ENCODE measurements at regions not wholly inside any gene's neighbourhood (a gene's known extent, or its start where the extent isn't known, plus 50 kb on each side); places are given as distances from the start of the nearest gene placed in this dataset.

DNA sequence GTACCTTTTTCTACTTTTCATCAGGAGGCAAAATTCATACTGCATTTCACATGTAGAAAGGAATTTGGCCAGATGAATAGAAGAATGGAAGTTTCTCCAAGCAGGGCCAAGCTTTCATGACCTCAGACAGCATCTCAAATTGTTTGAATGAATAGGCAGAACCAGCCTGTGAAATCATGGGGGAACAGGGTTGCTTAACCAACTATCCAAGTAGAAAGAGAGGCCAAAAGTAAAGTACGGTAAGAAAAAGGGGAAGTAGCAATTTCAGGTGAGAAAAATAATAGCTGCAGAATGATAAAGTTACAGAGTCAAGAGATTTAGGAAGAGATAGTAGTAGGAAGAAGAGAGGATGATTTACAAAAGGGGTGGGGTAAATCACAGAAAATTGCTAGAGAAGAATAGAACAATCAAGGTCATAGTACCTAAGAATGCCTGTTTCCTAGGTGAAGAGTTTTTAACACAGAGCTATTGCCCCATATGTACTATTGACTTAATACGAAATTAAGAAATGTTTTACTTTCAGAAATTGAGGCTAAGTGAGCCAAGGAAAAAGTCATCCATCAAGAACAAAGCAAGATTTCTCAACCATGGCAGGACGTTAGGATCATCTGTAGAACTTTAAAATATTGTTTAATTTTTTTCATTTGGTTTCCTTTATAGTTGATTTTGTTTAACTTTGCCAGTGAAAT is 177.1 kb upstream of the TET2 start:
- DNase-seq, result no peak

DNA sequence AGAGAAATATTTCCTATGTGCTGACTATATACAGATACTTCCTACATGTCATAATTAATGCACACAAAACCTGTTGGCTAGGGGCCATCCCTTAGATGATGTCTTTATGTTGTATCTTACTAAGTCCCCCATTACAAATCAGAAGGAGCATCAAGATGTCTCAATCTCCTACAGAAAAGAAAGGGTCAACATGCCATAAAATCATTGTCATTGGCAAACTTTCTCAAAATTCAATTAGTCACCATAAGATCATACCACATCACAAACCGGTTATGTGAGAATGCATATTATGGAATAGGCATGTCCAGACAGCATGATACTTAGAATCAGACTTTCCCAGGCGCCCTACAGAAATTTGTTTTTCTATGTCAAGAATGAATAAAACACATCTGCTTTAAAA is 175.2 kb upstream of the TET2 start:
- no peak for DNase-seq

DNA sequence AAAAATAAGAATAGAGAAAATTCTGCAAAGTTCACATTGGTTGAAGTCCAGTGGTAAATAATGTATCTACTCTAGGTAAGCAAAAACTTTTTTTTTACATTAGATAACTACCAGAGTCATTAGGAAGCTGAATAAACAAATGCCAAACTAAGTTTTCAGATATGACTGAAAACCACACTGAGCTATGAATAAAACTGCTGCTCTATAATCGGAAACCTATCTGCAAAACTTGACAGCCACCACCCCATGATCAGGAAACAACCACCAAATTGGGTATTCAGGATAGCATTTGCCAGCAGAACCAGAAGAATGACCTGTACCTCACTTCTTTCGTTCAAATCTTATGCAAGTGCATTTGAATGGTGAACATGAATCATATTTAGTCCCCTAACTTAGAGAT is 173.0 kb upstream of the TET2 start:
- no peak for DNase-seq

DNA sequence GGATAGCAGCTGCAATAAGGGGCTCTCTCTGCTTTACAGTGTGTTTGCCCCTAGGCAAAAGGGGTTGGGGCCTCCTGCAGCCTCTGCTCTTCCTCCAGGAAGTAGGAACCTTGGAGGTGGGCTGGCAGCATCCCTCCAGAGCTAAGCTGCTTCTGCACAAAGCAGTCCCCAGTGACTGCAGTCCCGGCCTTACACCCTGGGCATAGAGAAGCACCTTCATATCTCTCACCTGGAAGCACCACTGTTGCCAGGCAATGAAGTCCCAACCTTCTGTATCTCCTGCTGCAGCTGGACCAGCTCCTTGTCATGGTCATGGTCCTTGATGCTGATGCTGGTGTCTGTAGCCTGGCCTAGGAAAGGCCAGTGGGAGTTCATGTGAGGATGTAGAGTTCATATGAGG is 171.1 kb upstream of the TET2 start:
- DNase-seq, result no peak

DNA sequence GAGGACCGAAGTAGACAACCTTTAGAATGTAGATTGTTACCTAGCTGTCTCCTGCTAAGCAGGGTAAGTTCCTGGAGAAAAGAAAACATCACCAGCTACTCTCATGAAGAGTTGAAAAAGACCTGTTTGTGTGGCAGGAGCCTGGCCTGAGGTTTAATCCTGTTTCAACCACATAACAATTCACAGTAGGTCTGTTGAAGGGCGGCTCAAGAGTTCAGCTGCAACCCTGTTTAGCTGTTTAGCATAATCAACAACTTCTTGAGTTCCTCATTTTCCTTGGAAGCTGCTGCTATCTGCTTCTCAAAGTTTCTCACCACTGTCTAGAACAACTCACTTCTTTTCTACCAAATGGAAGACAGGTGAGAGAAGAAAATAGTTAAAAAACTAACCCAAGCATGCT is 170.4 kb upstream of the TET2 start:
- DNase-seq, result no peak

DNA sequence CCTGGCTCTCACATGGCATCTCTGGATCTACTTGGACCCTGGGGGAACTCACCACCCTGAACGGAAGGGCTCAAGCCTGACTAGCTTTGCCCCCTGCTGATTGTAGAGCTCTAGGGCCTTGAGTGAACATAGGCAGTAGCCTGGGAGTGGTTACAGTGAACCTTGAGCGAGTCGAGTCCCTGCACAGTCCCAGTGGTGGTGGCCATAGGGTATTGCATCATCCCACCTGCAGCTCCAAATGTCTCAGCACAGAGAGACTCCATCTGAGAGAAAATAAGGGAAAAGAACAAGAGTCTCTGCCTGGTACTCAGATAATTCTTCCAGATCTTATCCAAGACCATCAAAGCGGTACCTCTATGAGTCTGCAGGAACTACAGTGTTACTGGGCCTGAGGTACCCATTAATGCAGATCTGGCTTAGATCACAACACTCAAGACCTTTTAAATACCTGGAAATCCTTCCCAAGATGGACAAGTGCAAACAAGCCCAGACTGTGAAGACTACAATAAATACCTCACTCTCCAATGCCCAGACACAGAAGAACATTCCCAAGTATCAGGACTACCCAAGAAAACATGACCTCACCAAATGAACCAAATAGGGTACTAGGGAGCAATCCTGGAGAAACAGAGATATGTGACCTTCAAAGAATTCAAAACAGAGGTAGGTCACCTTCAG is 167.5 kb upstream of the TET2 start:
- no peak for DNase-seq

DNA sequence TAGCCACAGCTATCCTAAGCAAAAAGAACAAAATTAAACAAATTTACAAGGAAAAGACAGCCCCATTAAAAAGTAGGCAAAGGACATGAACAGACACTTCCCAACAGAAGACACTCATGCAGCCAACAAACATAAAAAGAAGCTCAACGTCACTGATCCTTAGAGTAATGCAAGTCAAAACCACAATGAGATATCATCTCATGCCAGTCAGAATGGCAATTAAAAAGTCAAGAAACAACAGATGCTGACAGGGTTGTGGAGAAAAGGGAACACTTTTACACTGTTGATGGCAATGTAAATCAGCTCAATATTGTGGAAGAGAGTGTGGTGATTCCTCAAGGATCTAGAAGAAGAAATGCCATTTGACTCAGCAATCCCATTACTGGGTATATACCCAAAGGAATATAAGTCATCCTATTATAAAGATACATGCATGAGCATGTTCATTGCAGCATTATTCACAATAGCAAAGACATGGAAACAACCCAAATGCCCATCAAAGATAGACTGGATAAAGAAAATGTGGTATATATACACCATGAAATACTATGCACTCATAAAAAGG is 163.0 kb upstream of the TET2 start:
- no peak for DNase-seq

DNA sequence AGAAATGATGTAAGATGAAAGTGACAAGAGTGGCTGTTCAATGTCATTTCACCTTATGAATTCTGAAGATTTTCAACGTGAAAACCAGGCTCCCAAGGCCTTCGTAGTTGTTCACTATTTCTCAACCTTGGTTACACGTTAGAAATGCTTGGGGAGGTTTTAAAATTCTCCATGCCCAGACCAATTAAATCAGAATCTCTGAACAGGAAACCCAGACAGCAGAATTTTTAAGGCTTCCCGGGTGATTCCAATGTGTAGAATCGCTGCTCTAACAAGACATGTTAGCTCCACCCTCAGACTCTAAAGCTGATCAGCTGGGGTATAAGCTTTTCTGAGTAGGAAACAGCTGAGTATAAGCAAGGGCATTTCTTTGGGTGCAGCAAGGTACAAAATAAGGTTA is 160.4 kb upstream of the TET2 start:
- DNase-seq, result no peak

DNA sequence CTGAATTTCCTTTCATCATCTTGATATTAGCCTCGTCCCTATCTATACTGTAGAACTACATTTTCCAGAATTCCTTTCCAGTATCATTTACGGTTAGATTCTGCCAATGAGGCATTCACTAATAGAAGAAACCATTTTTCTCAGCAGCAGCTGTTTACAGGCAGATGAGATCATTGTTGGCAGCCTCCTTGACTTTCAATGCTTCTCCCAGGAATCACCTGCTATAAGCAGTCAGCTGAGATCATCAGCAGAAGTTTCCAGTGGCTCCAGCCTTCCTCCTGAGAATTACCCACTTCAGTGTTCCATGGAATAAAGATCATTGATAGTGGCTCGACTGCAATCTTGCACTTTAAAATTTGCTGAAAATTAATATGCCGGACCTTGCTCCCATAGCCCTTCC is 157.3 kb upstream of the TET2 start:
- DNase-seq, result no peak

DNA sequence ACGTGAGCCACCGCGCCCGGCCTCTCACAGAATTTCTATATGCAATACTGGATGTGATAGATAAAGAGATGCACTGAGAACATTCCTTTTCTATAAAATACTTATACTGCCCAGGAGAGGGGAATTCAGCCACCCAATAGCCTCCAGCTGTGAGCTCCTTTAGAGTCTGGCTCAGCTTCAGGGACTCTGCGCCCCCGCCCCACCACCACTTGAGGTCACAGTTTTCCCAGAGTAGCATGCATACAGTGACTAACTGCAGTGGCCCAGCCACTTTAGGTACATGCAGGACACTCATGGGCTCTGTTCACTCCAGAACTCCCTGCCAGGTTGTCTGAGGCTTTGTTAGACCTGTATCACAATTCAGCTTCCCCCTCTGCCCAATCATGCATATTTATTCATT is 144.4 kb upstream of the TET2 start:
- no peak for DNase-seq

DNA sequence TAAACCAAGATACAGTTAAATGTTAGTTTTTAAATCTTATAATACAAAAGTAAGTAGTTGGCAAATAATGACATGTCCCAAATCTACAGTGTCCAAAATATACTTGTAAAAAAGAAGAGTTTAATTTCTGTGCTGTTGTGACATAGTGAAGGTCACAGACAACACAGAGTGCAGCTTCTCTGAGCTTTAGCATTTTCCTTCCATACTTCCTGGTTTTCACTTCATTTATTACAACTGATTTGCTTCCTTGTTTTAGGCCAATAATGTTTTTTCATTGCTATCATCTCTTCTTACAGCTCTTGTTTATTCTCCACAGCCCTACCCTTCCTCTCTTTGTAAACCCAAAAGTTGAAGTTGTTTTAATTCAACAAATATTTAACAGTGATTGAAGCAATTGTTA is 132.4 kb upstream of the TET2 start:
- DNase-seq, result no peak

DNA sequence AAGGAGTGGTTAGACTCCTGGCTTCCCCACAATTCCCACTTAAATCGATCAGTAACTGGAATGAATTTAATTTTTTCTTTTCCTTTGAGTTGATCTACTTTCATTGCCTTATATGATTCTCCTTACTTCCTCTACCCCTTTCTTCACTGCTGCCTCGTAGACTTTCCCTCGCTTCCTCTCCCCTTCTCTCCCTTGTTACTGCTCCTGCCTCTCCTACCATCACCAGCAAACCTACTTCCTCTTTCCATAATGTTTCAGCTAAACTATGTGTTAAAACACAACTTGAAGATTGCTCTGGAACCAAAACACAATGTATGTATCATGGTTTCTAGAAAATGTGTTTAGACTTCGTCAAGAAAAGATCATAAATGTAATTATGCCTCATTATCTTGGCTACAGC is 132.0 kb upstream of the TET2 start:
- DNase-seq, result no peak

DNA sequence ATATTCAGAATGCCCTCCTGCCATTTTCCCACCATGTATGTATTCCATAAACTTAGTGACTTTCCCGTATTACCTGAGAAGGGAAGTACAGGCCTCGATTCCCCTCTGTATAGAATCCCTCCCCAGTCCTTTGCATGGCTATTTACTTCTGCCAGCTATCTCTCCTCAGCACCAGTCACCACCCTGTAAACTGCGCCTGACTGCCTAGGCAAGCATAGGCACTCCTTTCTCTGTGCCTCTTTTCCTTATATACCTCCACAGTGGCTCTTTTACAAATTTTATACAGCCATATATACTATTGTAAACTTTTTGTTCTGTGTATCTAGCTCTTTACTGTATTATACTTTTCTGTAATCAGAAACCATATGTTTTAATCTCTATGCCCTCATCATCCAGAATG is 130.9 kb upstream of the TET2 start:
- DNase-seq, result no peak

DNA sequence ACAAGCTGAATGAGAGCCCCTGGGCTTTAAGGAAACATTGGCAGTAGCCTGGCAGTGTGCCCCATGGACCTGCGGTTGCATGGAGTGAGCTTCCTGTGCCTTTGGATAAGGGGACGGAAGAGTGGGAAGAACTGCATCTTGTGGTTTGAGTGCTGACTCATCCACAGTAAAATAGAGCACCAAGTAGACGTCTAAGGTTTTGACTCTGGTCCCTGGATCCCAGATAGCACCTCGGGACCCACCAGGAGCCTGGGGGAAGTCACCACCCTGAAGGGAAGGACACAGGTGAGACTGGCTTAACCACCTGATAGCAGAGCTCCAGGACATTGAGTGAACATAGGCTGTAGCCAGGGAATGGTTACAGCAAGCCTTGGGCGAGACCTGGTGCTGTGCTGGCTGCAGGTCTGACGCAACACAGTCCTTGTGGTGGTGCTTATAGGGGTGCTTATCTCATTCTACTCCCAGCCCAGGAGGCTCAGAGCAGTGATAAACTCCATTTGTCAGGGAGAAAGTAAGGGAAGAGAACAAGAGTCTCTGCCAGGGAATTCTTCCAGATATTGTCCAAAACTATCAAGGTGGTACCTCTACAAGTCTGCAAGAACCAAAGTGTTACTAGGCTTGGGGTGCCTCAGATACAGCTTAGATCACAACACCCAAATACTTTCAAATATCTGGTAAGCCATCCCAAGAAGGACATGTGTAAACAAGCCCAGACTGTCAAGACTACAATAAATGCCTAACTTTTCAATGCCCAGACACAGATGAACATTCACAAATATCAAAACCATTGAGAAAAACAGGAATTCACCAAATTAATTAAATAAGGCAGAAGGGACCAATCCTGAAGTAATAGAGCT is 123.6 kb upstream of the TET2 start:
- DNase-seq, result no peak

DNA sequence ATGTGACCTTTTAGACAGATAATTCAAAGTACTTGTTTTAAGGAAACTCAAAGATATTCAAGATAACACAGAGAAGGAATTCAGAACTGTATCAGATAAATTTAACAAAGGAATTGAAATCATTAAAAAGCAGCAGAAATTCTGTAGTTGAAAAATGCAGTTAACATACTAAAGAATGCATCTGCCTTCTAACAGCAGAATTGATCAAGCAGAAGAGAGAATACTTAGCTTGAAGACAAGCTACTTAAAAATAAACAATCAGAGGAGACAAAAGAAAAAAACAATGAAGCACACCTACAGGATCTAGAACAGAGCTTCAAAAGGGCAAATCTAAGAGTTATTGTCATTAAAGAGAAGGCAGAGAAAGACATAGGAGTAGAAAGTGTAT is 123.0 kb upstream of the TET2 start:
- DNase-seq, result no peak

DNA sequence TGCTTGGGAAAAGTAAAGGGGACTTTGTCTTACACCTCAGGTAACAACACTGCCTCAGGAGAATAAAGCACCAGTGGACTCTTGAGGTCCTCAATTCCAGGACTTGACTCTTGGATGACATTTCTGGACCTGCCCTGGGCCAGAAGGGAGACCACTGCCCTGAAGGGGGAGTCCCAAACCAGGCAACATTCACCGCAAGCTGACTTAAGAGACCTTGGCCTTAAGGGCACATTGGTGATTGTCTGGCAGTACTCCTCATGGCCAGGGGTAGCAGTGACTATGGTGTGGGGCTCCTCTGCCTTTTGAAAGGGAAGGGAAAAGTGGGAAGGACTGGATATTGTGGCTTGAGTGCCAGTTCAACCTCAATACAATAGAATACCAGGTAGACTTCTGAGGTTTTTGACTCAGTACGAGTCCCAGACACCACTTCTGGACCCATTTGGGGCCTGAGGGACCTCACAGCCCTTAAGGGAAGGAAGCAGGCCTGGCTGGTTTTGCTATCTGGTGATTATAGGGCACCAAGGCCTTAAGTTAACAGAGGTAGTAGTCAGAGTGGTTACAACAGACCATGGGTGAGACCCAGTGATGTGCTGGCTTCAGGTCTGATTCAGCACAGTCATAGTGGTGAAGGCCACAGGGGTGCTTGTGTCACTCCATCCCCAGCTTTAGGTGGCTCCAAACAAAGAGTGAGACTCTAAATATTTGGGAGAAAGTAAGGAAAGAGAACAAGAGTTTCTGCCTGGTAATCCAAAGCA is 121.2 kb upstream of the TET2 start:
- no peak for DNase-seq

DNA sequence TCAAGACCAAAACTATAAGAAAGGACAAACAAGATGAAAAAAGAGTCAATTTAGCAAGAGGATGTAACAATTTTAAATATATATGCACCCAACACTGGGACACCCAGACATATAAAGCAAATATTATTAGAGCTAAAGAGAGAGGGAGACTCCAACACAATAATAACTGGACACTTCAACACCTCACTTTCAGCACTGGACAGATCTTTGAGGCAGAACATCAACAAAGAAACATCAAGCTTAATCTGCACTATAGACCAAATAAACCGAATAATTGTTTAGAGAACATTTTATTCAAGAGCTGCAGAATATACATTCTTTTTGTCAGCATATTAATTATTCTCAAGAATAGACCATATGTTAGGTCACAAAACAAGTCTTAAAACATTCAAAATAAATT is 109.7 kb upstream of the TET2 start:
- DNase-seq, result no peak

DNA sequence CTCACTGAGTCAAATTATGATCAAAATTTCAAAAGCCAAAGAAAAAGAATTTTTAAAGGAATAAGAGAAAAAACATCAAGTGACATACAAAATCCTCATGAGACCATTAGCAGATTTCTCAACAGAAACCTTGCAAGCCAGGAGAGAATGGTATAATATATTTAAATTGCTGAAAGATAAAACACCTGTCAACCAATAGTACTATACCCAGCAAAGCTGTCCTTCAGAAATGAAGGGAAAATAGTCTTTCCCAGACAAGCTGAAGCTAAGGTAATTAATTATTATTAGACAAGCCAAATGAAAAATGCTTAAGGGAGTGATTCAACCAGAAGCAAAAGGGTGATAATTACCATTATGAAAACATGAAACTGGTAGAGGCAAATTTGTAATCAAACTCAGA is 104.2 kb upstream of the TET2 start:
- no peak for DNase-seq

DNA sequence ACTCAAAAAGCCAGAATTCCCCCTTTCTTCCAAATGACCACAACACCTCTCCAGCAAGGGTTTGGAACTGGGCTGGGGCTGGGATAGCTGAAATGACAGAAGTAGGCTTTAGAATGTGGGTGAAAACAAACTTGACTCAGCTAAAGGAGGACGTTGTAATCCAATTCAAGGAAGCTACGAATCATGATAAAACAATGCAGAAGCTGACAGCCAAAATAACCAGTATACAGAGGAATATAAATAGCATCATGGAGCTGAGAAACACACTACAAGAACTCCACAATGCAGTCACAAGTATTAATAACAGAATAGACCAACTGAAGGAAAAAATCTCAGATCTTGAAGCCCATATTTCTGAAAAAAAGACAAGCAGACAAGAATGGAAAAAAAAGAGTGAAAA is 95.8 kb upstream of the TET2 start:
- DNase-seq, result no peak

DNA sequence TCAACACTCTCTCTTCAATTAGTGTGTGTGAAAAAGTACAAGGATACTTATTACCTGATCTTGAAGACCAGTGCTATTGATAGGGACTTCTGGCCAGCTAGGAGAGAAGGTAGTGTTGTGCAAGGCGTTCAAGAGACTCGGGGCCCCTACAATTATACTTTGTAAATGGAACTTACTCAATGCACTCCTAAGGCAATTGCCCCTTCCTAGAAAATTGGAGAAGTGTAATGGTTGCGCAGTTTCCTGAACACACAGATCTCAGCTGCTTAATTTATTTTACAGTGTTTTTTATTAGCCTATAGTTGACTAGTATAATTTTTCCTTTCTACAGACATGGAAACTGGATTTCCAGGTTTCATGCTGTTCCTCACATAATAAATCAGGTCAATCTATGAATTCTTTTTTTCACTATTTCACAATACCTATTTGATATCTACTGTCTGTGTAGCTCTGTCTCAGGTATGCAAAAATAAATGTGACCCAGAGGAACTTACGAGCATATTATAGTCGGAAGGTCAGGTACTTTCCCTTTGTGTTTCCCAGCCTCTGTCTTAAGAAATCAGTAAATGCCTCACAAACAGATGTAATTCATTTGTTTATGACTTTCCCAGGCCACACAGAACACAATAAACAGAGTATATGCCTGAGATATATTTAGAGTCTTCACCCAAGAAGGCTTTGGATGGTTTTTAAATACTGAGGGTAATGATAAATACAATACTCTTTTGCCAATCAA is 89.1 kb upstream of the TET2 start:
- no peak for DNase-seq

DNA sequence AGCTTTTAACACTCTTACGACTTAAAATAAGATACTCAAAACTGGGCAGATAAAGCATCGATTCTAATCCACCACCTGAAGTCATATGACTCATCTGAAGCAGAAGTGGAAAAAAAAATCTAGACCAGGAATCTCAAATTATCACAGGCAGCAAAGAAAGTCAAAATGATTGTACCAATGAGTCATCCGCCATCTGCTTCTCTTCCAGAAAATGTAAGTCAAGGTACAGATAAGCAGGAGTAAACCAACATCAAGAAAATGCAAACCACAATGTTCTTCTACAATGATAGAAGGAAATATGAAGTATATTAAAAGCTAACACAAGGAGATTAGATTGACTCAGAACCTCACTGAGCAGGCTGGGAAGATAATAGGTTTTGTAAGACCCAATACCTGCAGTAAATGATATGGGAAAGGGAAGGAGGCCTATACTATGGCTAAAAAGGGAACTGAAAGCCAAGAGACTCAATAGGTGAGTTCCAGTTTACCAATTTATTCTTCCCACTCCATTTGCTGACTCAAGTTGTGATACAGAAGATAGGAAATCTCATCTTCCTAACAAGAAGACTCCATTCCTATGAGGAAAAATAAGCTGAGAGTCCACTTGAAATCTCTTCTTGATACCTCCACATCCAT is 88.4 kb upstream of the TET2 start:
- no peak for DNase-seq

DNA sequence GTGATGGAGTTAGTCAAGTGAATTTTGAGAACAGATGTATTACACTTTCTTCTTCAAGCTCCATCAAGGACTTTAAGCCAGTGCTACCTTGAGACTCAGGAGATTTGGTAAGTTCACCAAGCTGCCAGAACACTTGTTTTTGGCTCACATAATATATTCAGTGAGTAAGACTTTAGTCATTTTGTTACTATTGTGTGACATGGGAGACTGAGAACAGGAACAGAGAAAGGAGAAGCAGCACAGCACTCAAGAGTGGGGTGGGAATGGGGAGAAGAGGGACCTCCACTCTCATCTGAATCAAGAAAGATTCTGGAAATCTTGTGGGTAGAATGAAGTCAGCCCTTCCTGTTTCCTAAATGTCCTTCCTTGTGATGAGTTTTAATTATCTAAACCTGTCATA is 87.3 kb upstream of the TET2 start:
- DNase-seq, result no peak

Data from activated CD8-positive, alpha-beta memory T cell treated with anti-CD3 and anti-CD28 coated beads, Interleukin-2, amount 50 U/mL, for 4 hours (primary cell).